Neural cell (in vitro differentiated cells): ENCODE measurements at regions not wholly inside any gene's neighbourhood (a gene's known extent, or its start where the extent isn't known, plus 50 kb on each side); places are given as distances from the start of the nearest gene placed in this dataset.

Experiments used
- H2AFZ ChIP-seq: fragments of 200-600, 300-800 bp; sonication (generic), shearing (Covaris generic); 2 replicates; pipeline ENCODE4 v1.6.0; 2014; ENCODE audit warnings: low read depth, mild to moderate bottlenecking, antibody characterized with exemption, low read length, moderate library complexity
- H3F3A ChIP-seq: fragments of 200-600 bp; shearing (Covaris generic); 2 replicates; pipeline ENCODE4 v1.6.1; 2016; ENCODE audit warnings: mild to moderate bottlenecking, moderate library complexity, mixed read lengths, antibody characterized with exemption, low read length; ENCODE audit not compliant: insufficient read depth, poor library complexity, severe bottlenecking
- H3K27ac ChIP-seq: fragments of 200-600, 300-800 bp; sonication (generic), shearing (Covaris generic); 2 replicates; pipeline ENCODE4 v1.5.1; 2014; ENCODE audit warnings: mild to moderate bottlenecking, low read length, moderate library complexity
- H3K27me3 ChIP-seq: fragments of 300-800, 200-600 bp; sonication (generic), shearing (Covaris generic); 2 replicates; pipeline ENCODE4 v1.6.0; 2014; ENCODE audit warnings: mild to moderate bottlenecking, low read depth, low read length, moderate library complexity; ENCODE audit not compliant: insufficient read depth
- H3K36me3 ChIP-seq: fragments of 300-800, 200-600 bp; sonication (generic), shearing (Covaris generic); 2 replicates; pipeline ENCODE4 v1.5.1; 2014; ENCODE audit warnings: mild to moderate bottlenecking, antibody characterized with exemption, low read length, moderate library complexity; ENCODE audit not compliant: insufficient read depth
- H3K4me2 ChIP-seq: fragments of 300-800, 200-600 bp; sonication (generic), shearing (Covaris generic); 2 replicates; pipeline ENCODE4 v1.6.0; 2014; ENCODE audit warnings: mild to moderate bottlenecking, low read length
- H3K4me3 ChIP-seq: fragments of 300-800, 200-600 bp; sonication (generic), shearing (Covaris generic); 2 replicates; pipeline ENCODE4 v1.5.1; 2014; ENCODE audit warnings: mild to moderate bottlenecking, low read length, moderate library complexity
- H3K79me2 ChIP-seq: fragments of 200-600 bp; shearing (Covaris generic); replicated peaks from 2 replicates; pipeline ENCODE4 v1.6.0; 2014; ENCODE audit warnings: mild to moderate bottlenecking, low read length, moderate library complexity; ENCODE audit not compliant: insufficient read depth
- H3K9ac ChIP-seq: fragments of 300-800, 200-600 bp; sonication (generic), shearing (Covaris generic); 2 replicates; pipeline ENCODE4 v1.6.1; 2016; ENCODE audit warnings: mild to moderate bottlenecking, low read length, mixed read lengths
- H3K9me2 ChIP-seq: fragments of 200-600 bp; shearing (Covaris generic); 2 replicates; pipeline ENCODE4 v1.6.1; 2016; ENCODE audit warnings: mild to moderate bottlenecking, low read length, mixed read lengths; ENCODE audit not compliant: insufficient read depth
- H3K9me3 ChIP-seq: fragments of 200-600, 300-800 bp; sonication (generic), shearing (Covaris generic); 2 replicates; pipeline ENCODE4 v1.6.1; 2016; ENCODE audit warnings: mild to moderate bottlenecking, mixed run types, low read length, moderate library complexity, mixed read lengths
- H4K20me1 ChIP-seq: fragments of 200-600 bp; shearing (Covaris generic); 2 replicates; pipeline ENCODE4 v1.6.1; 2016; ENCODE audit warnings: mild to moderate bottlenecking, mixed run types; ENCODE audit not compliant: insufficient read depth
- CTCF ChIP-seq: fragments of 450-650 bp; IDR thresholded peaks from 2 replicates; pipeline ENCODE4 v1.5.1; 2014; ENCODE audit warnings: antibody characterized with exemption, mild to moderate bottlenecking, moderate library complexity; ENCODE audit not compliant: poor library complexity, severe bottlenecking
- EP300 ChIP-seq: fragments of 450-650 bp; conservative IDR thresholded peaks from 2 replicates; pipeline ENCODE4 v1.6.1; 2014; ENCODE audit warnings: antibody characterized with exemption, mild to moderate bottlenecking, moderate library complexity; ENCODE audit not compliant: poor library complexity, severe bottlenecking
- EZH2 ChIP-seq: fragments of 200-600, 300-800 bp; shearing (Covaris generic), sonication (generic); IDR thresholded peaks from 2 replicates; pipeline ENCODE4 v1.6.1; 2014; ENCODE audit warnings: antibody characterized with exemption, low read length, borderline replicate concordance, mild to moderate bottlenecking; ENCODE audit not compliant: insufficient read depth, poor library complexity, severe bottlenecking
- MXI1 ChIP-seq: fragments of 450-650 bp; conservative IDR thresholded peaks from 2 replicates; pipeline ENCODE4 v1.6.1; 2014; ENCODE audit warnings: antibody characterized with exemption, mild to moderate bottlenecking; ENCODE audit not compliant: poor library complexity, severe bottlenecking
- POLR2AphosphoS5 ChIP-seq: IDR thresholded peaks from 2 replicates; pipeline ENCODE4 v1.6.1; 2012
- RAD21 ChIP-seq: fragments of 450-650 bp; conservative IDR thresholded peaks from 2 replicates; pipeline ENCODE4 v1.6.1; 2014; ENCODE audit warnings: antibody characterized with exemption, mild to moderate bottlenecking, moderate library complexity
- REST ChIP-seq: IDR thresholded peaks from 2 replicates; pipeline ENCODE4 v1.6.1; 2012; ENCODE audit warnings: borderline replicate concordance
- SMC3 ChIP-seq: fragments of 450-650 bp; conservative IDR thresholded peaks from 2 replicates; pipeline ENCODE4 v1.6.1; 2014; ENCODE audit warnings: antibody characterized with exemption, mild to moderate bottlenecking, moderate library complexity; ENCODE audit not compliant: poor library complexity
- TAF1 ChIP-seq: IDR thresholded peaks from 2 replicates; pipeline ENCODE4 v1.6.1; 2012; ENCODE audit warnings: low read depth

GRCh38 chr15:94107652-94108051 lies 123.7 kb upstream of the MCTP2 start:
- no peak overlapping the region for H2AFZ ChIP-seq
- no peak overlapping the region for H3K4me3 ChIP-seq
- no peak overlapping the region for H3K9ac ChIP-seq
- no peaks in the 10 kb centered on the region for H3K9me2 ChIP-seq
- H3K79me2 ChIP-seq = no peaks in the 10 kb centered on the region
- H3K9me3 ChIP-seq = no peaks in the 10 kb centered on the region
- no peaks in the 10 kb centered on the region for H3K27me3 ChIP-seq
- no peaks in the 10 kb centered on the region for H3K36me3 ChIP-seq
- no peak overlapping the region for H3K27ac ChIP-seq
- H4K20me1 ChIP-seq = no peaks in the 10 kb centered on the region
- no peak overlapping the region for H3K4me2 ChIP-seq
- TF ChIP-seq REST (no peak), EP300 (no peak), EZH2 (no peak), MXI1 (no peak), RAD21 (no peak), CTCF (no peak), POLR2AphosphoS5 (no peak), SMC3 (no peak), TAF1 (no peak)
- H3F3A ChIP-seq = no peaks in the 10 kb centered on the region

GRCh38 chr15:94105760-94106159 lies 125.6 kb upstream of the MCTP2 start:
- Histone ChIP-seq H3K4me2 (peak overlapping the region; percentile 15), H3K79me2 (no peaks in the 10 kb centered on the region), H3K27ac (peak overlapping the region; percentile 81), H3K4me3 (peak overlapping the region; percentile 36), H3K36me3 (no peaks in the 10 kb centered on the region), H2AFZ (peak overlapping the region; percentile 37), H3F3A (no peaks in the 10 kb centered on the region), H4K20me1 (no peaks in the 10 kb centered on the region), H3K9ac (peak overlapping the region; percentile 29), H3K9me2 (no peaks in the 10 kb centered on the region), H3K9me3 (no peaks in the 10 kb centered on the region), H3K27me3 (no peaks in the 10 kb centered on the region)
- TF ChIP-seq REST (peak; percentile 84), POLR2AphosphoS5 (peak; percentile 72), EP300 (peak; percentile 87), TAF1 (no peak), RAD21 (peak; percentile 38), CTCF (no peak), SMC3 (peak; percentile 32)
